PC-9 (cell line): ENCODE measurements at regions not wholly inside any gene's neighbourhood (a gene's known extent, or its start where the extent isn't known, plus 50 kb on each side); places are given as distances from the start of the nearest gene placed in this dataset.

Experiments
- BruUV-seq: library from RNA; stranded (reverse); fragments of 400-500 nt; replicated peaks from 2 replicates; lab custom pipeline; 2021; lab: Mats Ljungman, UMichigan
- CTCF ChIA-PET: fragments of 300-600 bp; sonication (Branson Sonifier 250); formaldehyde crosslinking; loops from one replicate; lab custom pipeline; 2022; ENCODE audit warnings: antibody characterized with exemption; lab: Charles Lee
- POLR2A ChIA-PET: fragments of 300-600 bp; sonication (Branson Sonifier 250); formaldehyde crosslinking; loops from one replicate; lab custom pipeline; 2022; ENCODE audit warnings: antibody characterized with exemption; ENCODE audit not compliant: unreplicated experiment; lab: Charles Lee
- DNase-seq, 2 experiments: peaks; one replicate each; pipeline versions ENCODE4 v3.0.0 to v3.0.0-alpha.2; 2015 to 2022; ENCODE audit warnings: mixed read lengths in 1 of 2
- H2AFZ ChIP-seq: fragments of 200-600 bp; sonication (generic); 2 replicates; pipeline ENCODE4 v1.8.1; 2017; ENCODE audit warnings: antibody characterized with exemption
- H3F3A ChIP-seq: fragments of 200-600 bp; sonication (generic); 2 replicates; pipeline ENCODE4 v1.8.1; 2017; ENCODE audit warnings: antibody characterized with exemption, mild to moderate bottlenecking, low read depth; ENCODE audit not compliant: insufficient read depth
- H3K27ac ChIP-seq: fragments of 200-600 bp; sonication (generic); 2 replicates; pipeline ENCODE4 v1.6.1; 2016; ENCODE audit warnings: mixed run types
- H3K27me3 ChIP-seq: fragments of 200-600 bp; sonication (generic); 2 replicates; pipeline ENCODE4 v1.6.1; 2016; ENCODE audit warnings: low read depth, mixed run types; ENCODE audit not compliant: insufficient read depth
- H3K36me3 ChIP-seq: fragments of 200-600 bp; sonication (generic); 2 replicates; pipeline ENCODE4 v1.6.1; 2016; ENCODE audit warnings: low read depth, mixed run types
- H3K4me1 ChIP-seq: fragments of 200-600 bp; sonication (generic); replicated peaks from 2 replicates; pipeline ENCODE4 v1.6.1; 2016; ENCODE audit warnings: mixed run types; ENCODE audit not compliant: insufficient read depth
- H3K4me2 ChIP-seq: fragments of 200-600 bp; sonication (generic); 2 replicates; pipeline ENCODE4 v1.6.1; 2017; ENCODE audit warnings: mixed run types
- H3K4me3 ChIP-seq: fragments of 200-600 bp; sonication (generic); 2 replicates; pipeline ENCODE4 v1.6.1; 2016; ENCODE audit warnings: mixed run types
- H3K79me2 ChIP-seq: fragments of 200-600 bp; sonication (generic); 2 replicates; pipeline ENCODE4 v1.6.1; 2017; ENCODE audit warnings: low read depth, mixed run types
- H3K9me2 ChIP-seq: fragments of 200-600 bp; sonication (generic); 2 replicates; pipeline ENCODE4 v1.8.1; 2017; ENCODE audit warnings: mild to moderate bottlenecking; ENCODE audit not compliant: insufficient read depth
- H3K9me3 ChIP-seq: fragments of 200-600 bp; sonication (generic); 2 replicates; pipeline ENCODE4 v1.8.1; 2016; ENCODE audit warnings: low read depth; ENCODE audit not compliant: insufficient read depth
- H4K20me1 ChIP-seq: fragments of 200-600 bp; sonication (generic); 2 replicates; pipeline ENCODE4 v1.8.1; 2017; ENCODE audit not compliant: insufficient read depth
- EZH2 ChIP-seq: fragments of 200-600 bp; sonication (generic); IDR thresholded peaks from 2 replicates; pipeline ENCODE4 v1.8.0; 2017; ENCODE audit warnings: antibody characterized with exemption, low read depth
- intact Hi-C: fragments of 100-400 bp; cut with micrococcal nuclease; formaldehyde crosslinking; loops from one replicate; pipeline ENCODE4 v1.10.0; 2022; ENCODE audit not compliant: unreplicated experiment
- TF ChIP-seq, protein P1 (sequence below): fragments of 200-600 bp; sonication (generic); conservative IDR thresholded peaks from 2 replicates; pipeline ENCODE4 v1.6.1; 2017; ENCODE audit warnings: mixed run types, antibody characterized with exemption, mild to moderate bottlenecking, moderate library complexity

DNA sequence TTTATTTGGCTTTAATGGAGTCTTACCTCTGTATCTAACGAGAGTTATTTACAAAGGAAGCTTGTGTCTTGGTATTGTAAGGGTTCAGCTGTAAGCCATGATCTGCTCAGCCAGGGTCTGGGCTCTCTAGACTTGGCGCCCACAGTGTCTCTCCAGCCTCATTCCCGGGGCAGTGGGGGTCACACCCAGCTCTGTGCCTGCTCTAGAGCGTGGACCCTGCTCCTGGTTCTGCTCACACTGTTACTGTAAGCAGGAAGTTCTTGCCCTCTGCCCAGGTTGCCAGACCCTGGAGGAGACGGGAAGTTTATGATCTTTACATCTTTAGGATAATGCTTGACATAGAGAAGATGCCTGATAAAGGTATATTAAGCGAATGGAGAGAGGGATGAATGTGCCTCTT is 235.7 kb downstream of the PTTG2 start:
- intact Hi-C loops = no loop called here
- POLR2A ChIA-PET = no interaction called here
- Histone ChIP-seq H3K27ac (no peak overlapping the region), H3K4me3 (no peak overlapping the region), H3K79me2 (no peaks in the 10 kb centered on the region), H2AFZ (no peak overlapping the region), H3K4me2 (no peak overlapping the region), H3F3A (no peaks in the 10 kb centered on the region), H3K9me3 (no peaks in the 10 kb centered on the region), H3K9me2 (no peaks in the 10 kb centered on the region), H3K27me3 (no peaks in the 10 kb centered on the region), H3K4me1 (peaks cover 4% of the 10 kb centered on the region), H3K36me3 (no peaks in the 10 kb centered on the region), H4K20me1 (no peaks in the 10 kb centered on the region)
- no TSS peak for BruUV-seq
- no peak for DNase-seq
- CTCF ChIA-PET = no interaction called here
- TF ChIP-seq EZH2 = no peak
- TF ChIP-seq, protein P1, sequence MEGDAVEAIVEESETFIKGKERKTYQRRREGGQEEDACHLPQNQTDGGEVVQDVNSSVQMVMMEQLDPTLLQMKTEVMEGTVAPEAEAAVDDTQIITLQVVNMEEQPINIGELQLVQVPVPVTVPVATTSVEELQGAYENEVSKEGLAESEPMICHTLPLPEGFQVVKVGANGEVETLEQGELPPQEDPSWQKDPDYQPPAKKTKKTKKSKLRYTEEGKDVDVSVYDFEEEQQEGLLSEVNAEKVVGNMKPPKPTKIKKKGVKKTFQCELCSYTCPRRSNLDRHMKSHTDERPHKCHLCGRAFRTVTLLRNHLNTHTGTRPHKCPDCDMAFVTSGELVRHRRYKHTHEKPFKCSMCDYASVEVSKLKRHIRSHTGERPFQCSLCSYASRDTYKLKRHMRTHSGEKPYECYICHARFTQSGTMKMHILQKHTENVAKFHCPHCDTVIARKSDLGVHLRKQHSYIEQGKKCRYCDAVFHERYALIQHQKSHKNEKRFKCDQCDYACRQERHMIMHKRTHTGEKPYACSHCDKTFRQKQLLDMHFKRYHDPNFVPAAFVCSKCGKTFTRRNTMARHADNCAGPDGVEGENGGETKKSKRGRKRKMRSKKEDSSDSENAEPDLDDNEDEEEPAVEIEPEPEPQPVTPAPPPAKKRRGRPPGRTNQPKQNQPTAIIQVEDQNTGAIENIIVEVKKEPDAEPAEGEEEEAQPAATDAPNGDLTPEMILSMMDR = no peak

DNA sequence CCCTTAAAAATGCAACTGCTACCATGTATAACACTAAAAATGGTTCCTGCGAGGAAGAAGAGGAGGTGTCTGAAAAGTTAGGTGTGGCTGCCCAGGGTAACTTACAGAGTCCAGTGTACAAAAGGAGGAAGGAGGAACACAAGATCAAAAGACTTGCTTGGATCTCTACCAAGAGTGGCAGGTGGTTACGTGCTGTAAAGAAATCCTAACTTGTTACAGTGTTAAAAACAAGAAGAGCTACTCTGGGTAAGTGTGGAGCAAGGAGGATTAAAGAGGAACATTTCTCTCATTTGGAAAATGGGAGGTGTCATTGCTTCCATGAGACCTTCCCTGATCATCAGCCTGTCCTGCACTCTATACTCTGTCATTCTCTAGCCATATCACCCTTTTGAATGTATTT is 242.0 kb downstream of the PTTG2 start:
- Histone ChIP-seq H3K9me2 (no peaks in the 10 kb centered on the region), H3K27me3 (no peaks in the 10 kb centered on the region), H4K20me1 (no peaks in the 10 kb centered on the region), H3K27ac (no peak overlapping the region), H3K79me2 (no peaks in the 10 kb centered on the region), H2AFZ (no peak overlapping the region), H3F3A (no peaks in the 10 kb centered on the region; the same call in 1 of the 2 replicates), H3K4me1 (no peaks in the 10 kb centered on the region), H3K36me3 (no peaks in the 10 kb centered on the region), H3K4me2 (no peak overlapping the region), H3K4me3 (no peak overlapping the region), H3K9me3 (0 out of 2 replicates have a peak, but pooled peaks cover 4% of the 10 kb centered on the region)
- DNase-seq = no peak
- ChIA-PET CTCF (no interaction called here), POLR2A (no interaction called here)
- intact Hi-C loops = no loop called here
- no TSS peak for BruUV-seq
- TF ChIP-seq EZH2 = no peak
- TF ChIP-seq, protein P1 = no peak

DNA sequence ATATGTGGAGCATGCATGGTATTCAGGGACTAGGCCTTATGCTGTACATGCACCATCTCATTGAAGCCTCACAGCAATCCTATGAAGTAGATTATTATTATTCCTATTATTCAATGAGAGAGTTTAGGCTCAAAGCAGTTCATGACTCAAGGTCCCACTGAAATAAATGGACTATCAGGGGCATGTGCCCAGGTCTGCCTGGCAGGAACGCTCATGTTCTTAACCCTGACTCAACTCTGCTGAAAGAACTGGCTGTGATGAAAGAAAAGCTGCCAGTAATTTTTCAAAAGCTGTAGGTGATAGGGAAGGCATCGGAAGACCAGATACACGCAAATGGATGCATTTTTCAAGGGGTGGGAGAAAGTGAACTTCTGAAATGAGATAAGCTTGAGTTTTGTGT is 243.4 kb downstream of the PTTG2 start:
- Histone ChIP-seq H3K27ac (no peak overlapping the region), H3K27me3 (no peaks in the 10 kb centered on the region), H3K9me2 (no peaks in the 10 kb centered on the region), H4K20me1 (no peaks in the 10 kb centered on the region), H3K9me3 (0 out of 2 replicates have a peak, but pooled peaks cover 4% of the 10 kb centered on the region), H3K36me3 (no peaks in the 10 kb centered on the region), H3F3A (no peaks in the 10 kb centered on the region; the same call in 1 of the 2 replicates), H3K79me2 (no peaks in the 10 kb centered on the region), H3K4me1 (no peaks in the 10 kb centered on the region), H2AFZ (no peak overlapping the region), H3K4me2 (no peak overlapping the region), H3K4me3 (no peak overlapping the region)
- TF ChIP-seq, protein P1 = no peak
- CTCF ChIA-PET = no interaction called here
- intact Hi-C loops = no loop called here
- POLR2A ChIA-PET = no interaction called here
- no TSS peak for BruUV-seq
- DNase-seq = no peak
